Naive thymus-derived CD4-positive, alpha-beta T cell (primary cell): ENCODE measurements at regions not wholly inside any gene's neighbourhood (a gene's known extent, or its start where the extent isn't known, plus 50 kb on each side); places are given as distances from the start of the nearest gene placed in this dataset.
"Not testable (repeated sequence)": the region's sequence is repeated elsewhere in the genome, so short reads cannot be mapped to it uniquely, and the experiment has no call there.

Experiments used
- ATAC-seq: fragments of 150-1000 bp; cut with Tn5 transposase; 2 replicates; pipeline ENCODE4 v1.10.0; 2021; ENCODE audit warnings: mild to moderate bottlenecking, moderate library complexity
- CTCF ChIA-PET: fragments of 350-600 bp; sonication (Branson Sonifier 250); formaldehyde crosslinking; loops from one replicate; lab custom pipeline; 2021; ENCODE audit warnings: antibody characterized with exemption; lab: Charles Lee
- POLR2A ChIA-PET: fragments of 350-600 bp; sonication (Branson Sonifier 250); formaldehyde crosslinking; loops from one replicate; lab custom pipeline; 2021; ENCODE audit warnings: antibody characterized with exemption, inconsistent platforms; lab: Charles Lee
- DNase-seq, 9 donors: peaks; one replicate each; pipeline versions ENCODE4 v3.0.0 to v3.0.0-alpha.2; 2020 to 2022; ENCODE audit warnings: mixed read lengths in 1 of 9
- H3K27ac ChIP-seq: one replicate; pipeline ENCODE4 v1.7.0; 2013; ENCODE audit warnings: mild to moderate bottlenecking, low read depth, low read length, moderate library complexity
- H3K27me3 ChIP-seq, 2 donors: one replicate each; pipeline ENCODE4 v1.7.0; 2013; ENCODE audit warnings: low read length in 2 of 2, mild to moderate bottlenecking in 2 of 2, moderate library complexity in 2 of 2; ENCODE audit not compliant: control insufficient read depth in 2 of 2, insufficient read depth in 2 of 2
- H3K36me3 ChIP-seq, 3 experiments: 1 replicate in 2 of 3; 2 replicates in 1 of 3; pipeline ENCODE4 v1.7.0; 2013; ENCODE audit warnings: low read length in 3 of 3, mild to moderate bottlenecking in 3 of 3, moderate library complexity in 1 of 3; ENCODE audit not compliant: insufficient read depth in 3 of 3, control insufficient read depth in 2 of 3
- H3K4me1 ChIP-seq, 2 donors: one replicate each; pipeline ENCODE4 v1.7.0; 2013; ENCODE audit warnings: low read length in 2 of 2, mild to moderate bottlenecking in 2 of 2, moderate library complexity in 1 of 2; ENCODE audit not compliant: control insufficient read depth in 2 of 2, insufficient read depth in 2 of 2
- H3K4me3 ChIP-seq: 2 replicates; pipeline ENCODE4 v1.7.0; 2013; ENCODE audit warnings: mild to moderate bottlenecking, low read length
- H3K9me3 ChIP-seq, 3 experiments: 1 replicate in 2 of 3; 2 replicates in 1 of 3; pipeline ENCODE4 v1.7.0; 2013; ENCODE audit warnings: low read length in 3 of 3; ENCODE audit not compliant: control insufficient read depth in 2 of 3
- H3K27ac Mint-ChIP-seq, 9 donors: one replicate each; pipeline ENCODE4 v1.8.0; 2020 to 2022; ENCODE audit warnings: mixed read lengths in 9 of 9, mild to moderate bottlenecking in 8 of 9, moderate library complexity in 5 of 9, inconsistent platforms in 2 of 9
- H3K27me3 Mint-ChIP-seq, 5 donors: one replicate each; pipeline ENCODE4 v1.8.0; 2021 to 2022; ENCODE audit warnings: mixed read lengths in 5 of 5, mild to moderate bottlenecking in 1 of 5
- H3K36me3 Mint-ChIP-seq, 5 donors: one replicate each; pipeline ENCODE4 v1.8.0; 2020 to 2022; ENCODE audit warnings: mixed read lengths in 5 of 5, mild to moderate bottlenecking in 3 of 5, inconsistent platforms in 1 of 5
- H3K4me1 Mint-ChIP-seq, 7 donors: one replicate each; pipeline ENCODE4 v1.8.0; 2020 to 2022; ENCODE audit warnings: mixed read lengths in 7 of 7, mild to moderate bottlenecking in 3 of 7, inconsistent platforms in 1 of 7
- H3K4me3 Mint-ChIP-seq, 10 donors: one replicate each; pipeline ENCODE4 v1.8.0; 2020 to 2022; ENCODE audit warnings: mild to moderate bottlenecking in 10 of 10, mixed read lengths in 10 of 10, moderate library complexity in 6 of 10, inconsistent platforms in 2 of 10
- H3K9me3 Mint-ChIP-seq, 11 donors: one replicate each; pipeline ENCODE4 v1.8.0; 2020 to 2022; ENCODE audit warnings: mixed read lengths in 11 of 11, mild to moderate bottlenecking in 4 of 11, inconsistent platforms in 1 of 11, moderate library complexity in 1 of 11
- intact Hi-C, 2 donors: fragments of 100-400 bp; cut with micrococcal nuclease; formaldehyde crosslinking; loops; one replicate each; pipeline ENCODE4 v1.15.1; 2023

DNA sequence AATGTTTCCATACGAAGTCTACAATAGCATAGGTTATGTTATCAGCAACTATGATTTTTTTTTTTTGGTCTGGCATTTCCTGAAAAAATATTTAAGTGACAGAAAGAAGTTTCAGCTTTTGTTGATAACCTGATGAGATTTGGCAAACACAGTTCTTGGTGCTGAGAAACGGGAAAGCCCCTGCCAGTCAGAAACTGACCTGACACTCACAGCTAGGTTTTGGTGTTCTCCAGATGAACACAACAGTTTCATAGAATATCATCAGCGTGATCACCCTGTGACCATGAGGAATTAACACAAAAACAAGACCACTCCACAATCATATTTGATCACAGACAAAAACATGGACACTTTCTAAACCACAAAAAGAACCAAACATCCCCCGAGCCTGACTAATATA lies 152.5 kb upstream of the DCAF8L1 start:
- H3K36me3 ChIP-seq = no peaks in the 10 kb centered on the region
- ATAC-seq (no peak), DNase-seq (no peak)
- Mint-ChIP-seq H3K27ac (no peak overlapping the region), H3K9me3 (peaks cover 0 to 6% (median 0%) of the 10 kb centered on the region in 11 donors), H3K36me3 (no peaks in the 10 kb centered on the region), H3K27me3 (no peaks in the 10 kb centered on the region), H3K4me3 (no peak overlapping the region), H3K4me1 (no peaks in the 10 kb centered on the region)
- no peak overlapping the region for H3K4me3 ChIP-seq
- H3K27me3 ChIP-seq = no peaks in the 10 kb centered on the region
- no peaks in the 10 kb centered on the region for H3K4me1 ChIP-seq
- CTCF ChIA-PET = no interaction called here
- POLR2A ChIA-PET = no interaction called here
- no peaks in the 10 kb centered on the region for H3K9me3 ChIP-seq
- intact Hi-C loops = no loop called here
- no peak overlapping the region for H3K27ac ChIP-seq

DNA sequence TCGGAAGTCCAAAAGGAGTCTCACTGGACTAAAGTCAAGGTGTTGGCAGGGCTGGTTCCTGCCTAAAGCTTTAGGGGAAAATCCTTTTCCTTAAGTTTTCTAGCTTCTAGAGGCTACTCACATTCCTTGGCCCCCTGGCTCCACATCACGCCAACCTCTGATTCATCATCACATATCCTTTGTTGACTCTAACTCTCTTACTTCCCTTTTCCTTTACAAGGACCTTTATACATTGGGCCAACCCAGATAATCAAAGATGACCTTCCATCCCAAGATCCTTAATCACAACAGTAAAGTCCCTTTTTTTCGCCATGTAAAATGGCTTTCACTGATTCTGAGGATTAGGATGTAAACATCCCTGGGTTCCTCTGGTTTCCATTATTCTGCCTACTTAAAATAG lies 146.4 kb upstream of the DCAF8L1 start:
- Mint-ChIP-seq H3K27me3 (no peaks in the 10 kb centered on the region), H3K4me1 (no peaks in the 10 kb centered on the region), H3K4me3 (no peak overlapping the region), H3K27ac (no peak overlapping the region), H3K36me3 (no peaks in the 10 kb centered on the region), H3K9me3 (peaks cover 0 to 6% (median 4%) of the 10 kb centered on the region in 11 donors)
- DNase-seq = no peak
- Histone ChIP-seq H3K36me3 (no peaks in the 10 kb centered on the region), H3K4me3 (no peak overlapping the region), H3K27me3 (no peaks in the 10 kb centered on the region), H3K27ac (no peak overlapping the region), H3K4me1 (no peaks in the 10 kb centered on the region), H3K9me3 (no peaks in the 10 kb centered on the region)
- ChIA-PET CTCF (no interaction called here), POLR2A (no interaction called here)
- intact Hi-C loops = no loop called here
- ATAC-seq = no peak

DNA sequence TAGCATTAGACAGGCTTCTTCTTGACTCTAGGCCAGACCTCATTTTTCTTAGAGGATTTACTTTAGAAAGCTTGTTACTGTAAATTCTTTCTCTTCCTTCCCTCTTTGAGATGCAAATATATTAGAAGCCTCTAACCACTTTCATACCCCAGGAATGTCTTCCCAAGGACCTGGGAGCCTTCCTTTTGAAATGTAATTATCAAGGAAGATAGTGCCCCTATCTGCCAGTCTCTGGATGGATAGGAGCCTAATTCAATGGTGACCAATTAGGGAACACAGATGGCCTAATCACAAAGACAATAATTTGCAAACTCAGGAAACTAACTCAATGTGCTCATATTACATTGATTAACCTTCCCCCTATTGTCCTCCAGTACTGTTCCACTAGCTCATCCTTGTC lies 145.6 kb upstream of the DCAF8L1 start:
- Mint-ChIP-seq H3K27ac (no peak overlapping the region), H3K27me3 (no peaks in the 10 kb centered on the region), H3K36me3 (no peaks in the 10 kb centered on the region), H3K4me1 (no peaks in the 10 kb centered on the region), H3K9me3 (peaks cover 0 to 6% (median 4%) of the 10 kb centered on the region in 11 donors), H3K4me3 (no peak overlapping the region)
- ATAC-seq (no peak), DNase-seq (no peak)
- CTCF ChIA-PET = no interaction called here
- intact Hi-C loops = no loop called here
- Histone ChIP-seq H3K4me3 (no peak overlapping the region), H3K36me3 (no peaks in the 10 kb centered on the region), H3K4me1 (no peaks in the 10 kb centered on the region), H3K9me3 (no peaks in the 10 kb centered on the region), H3K27ac (no peak overlapping the region), H3K27me3 (no peaks in the 10 kb centered on the region)
- POLR2A ChIA-PET = no interaction called here

DNA sequence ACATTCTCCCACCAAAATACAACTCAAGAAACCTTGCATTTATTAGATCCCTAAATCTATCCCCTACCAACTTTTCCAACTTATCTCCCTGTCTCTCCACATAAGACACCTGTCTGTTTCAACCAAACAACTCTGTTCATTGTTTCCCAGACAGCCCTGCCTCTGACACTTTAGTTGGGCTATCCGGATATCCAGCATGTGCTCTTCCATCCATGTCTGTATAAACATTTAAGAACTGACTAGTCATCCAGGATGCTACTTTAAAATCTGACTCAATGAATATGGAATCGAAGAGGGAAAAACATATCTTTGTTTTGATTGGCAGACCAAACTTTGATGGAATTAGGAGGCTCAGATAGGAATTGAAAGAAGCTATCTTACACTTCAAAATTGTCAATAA lies 143.2 kb upstream of the DCAF8L1 start:
- intact Hi-C loops = no loop called here
- ATAC-seq (no peak), DNase-seq (no peak)
- H3K36me3 Mint-ChIP-seq = no peaks in the 10 kb centered on the region
- Histone ChIP-seq H3K27ac (no peak overlapping the region), H3K4me1 (no peaks in the 10 kb centered on the region), H3K4me3 (no peak overlapping the region), H3K36me3 (no peaks in the 10 kb centered on the region), H3K27me3 (no peaks in the 10 kb centered on the region), H3K9me3 (no peaks in the 10 kb centered on the region)
- H3K27ac Mint-ChIP-seq = no peak overlapping the region
- peaks cover 0 to 7% (median 4%) of the 10 kb centered on the region in 11 donors for H3K9me3 Mint-ChIP-seq
- ChIA-PET CTCF (no interaction called here), POLR2A (no interaction called here)
- no peak overlapping the region for H3K4me3 Mint-ChIP-seq
- no peaks in the 10 kb centered on the region for H3K4me1 Mint-ChIP-seq
- no peaks in the 10 kb centered on the region for H3K27me3 Mint-ChIP-seq

DNA sequence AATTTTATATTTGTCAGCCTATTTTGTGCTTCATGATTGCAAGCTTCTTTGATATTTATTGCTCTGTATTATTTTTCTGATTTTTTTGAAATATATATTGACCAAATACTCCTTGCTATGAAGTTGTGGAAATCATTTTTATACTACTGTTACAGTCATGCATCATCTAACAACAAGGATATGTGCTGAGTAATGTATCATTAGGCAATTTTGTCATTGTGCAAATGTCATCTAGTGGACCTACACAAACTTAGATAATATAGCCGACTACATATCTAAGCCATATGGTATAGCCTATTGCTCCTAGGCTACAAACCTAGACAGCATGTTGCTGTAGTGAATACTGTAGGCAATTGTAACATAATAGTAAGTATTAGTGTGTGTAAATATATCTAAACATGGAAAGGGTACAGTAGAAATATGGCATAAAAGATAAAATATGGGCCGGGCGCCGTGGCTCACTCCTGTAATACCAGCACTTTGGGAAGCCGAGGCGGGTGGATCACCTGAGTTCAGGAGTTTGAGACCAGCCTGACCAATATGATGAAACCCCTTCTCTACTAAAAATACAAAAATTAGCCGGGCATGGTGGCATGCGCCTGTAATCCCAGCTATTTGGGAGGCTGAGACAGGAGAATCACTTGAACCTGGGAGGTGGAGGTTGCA lies 139.5 kb upstream of the DCAF8L1 start:
- H3K36me3 Mint-ChIP-seq, intact Hi-C loops, ATAC-seq, CTCF ChIA-PET, H3K27me3 ChIP-seq, H3K4me3 Mint-ChIP-seq, H3K4me1 ChIP-seq, DNase-seq, H3K27ac Mint-ChIP-seq, H3K9me3 ChIP-seq, POLR2A ChIA-PET, H3K27ac ChIP-seq, H3K4me1 Mint-ChIP-seq, H3K36me3 ChIP-seq, H3K27me3 Mint-ChIP-seq, H3K4me3 ChIP-seq: not testable (repeated sequence)
- H3K9me3 Mint-ChIP-seq = peaks cover 0 to 12% (median 4%) of the 10 kb centered on the region in 11 donors

DNA sequence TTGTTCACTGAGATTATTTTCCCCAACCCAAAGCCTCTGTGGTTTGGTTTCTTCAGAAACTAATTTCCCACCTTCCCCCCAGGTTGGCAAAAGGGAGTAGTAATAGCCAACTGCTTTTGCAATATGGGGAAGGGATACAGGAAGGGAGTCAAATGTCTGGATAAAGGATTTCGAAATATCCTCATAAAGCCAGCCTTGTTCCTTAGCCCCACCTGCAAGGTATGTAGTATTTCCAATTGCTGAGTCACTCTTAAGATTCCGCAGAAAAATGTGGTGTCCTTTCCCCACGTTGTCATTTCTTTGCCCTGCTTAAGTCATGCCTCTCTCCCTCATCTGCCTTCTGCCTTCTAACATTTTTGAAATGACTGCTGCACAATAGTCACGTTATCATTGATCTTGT lies 138.8 kb upstream of the DCAF8L1 start:
- Mint-ChIP-seq H3K4me1 (no peaks in the 10 kb centered on the region), H3K4me3 (no peak overlapping the region), H3K9me3 (peaks cover 0 to 12% (median 4%) of the 10 kb centered on the region in 11 donors), H3K27ac (no peak overlapping the region), H3K36me3 (no peaks in the 10 kb centered on the region), H3K27me3 (no peaks in the 10 kb centered on the region)
- H3K27me3 ChIP-seq = no peaks in the 10 kb centered on the region
- H3K27ac ChIP-seq = no peak overlapping the region
- no peaks in the 10 kb centered on the region for H3K36me3 ChIP-seq
- DNase-seq (no peak), ATAC-seq (no peak)
- H3K4me1 ChIP-seq = no peaks in the 10 kb centered on the region
- intact Hi-C loops = no loop called here
- no peaks in the 10 kb centered on the region for H3K9me3 ChIP-seq
- CTCF ChIA-PET = no interaction called here
- H3K4me3 ChIP-seq = no peak overlapping the region
- POLR2A ChIA-PET = no interaction called here

DNA sequence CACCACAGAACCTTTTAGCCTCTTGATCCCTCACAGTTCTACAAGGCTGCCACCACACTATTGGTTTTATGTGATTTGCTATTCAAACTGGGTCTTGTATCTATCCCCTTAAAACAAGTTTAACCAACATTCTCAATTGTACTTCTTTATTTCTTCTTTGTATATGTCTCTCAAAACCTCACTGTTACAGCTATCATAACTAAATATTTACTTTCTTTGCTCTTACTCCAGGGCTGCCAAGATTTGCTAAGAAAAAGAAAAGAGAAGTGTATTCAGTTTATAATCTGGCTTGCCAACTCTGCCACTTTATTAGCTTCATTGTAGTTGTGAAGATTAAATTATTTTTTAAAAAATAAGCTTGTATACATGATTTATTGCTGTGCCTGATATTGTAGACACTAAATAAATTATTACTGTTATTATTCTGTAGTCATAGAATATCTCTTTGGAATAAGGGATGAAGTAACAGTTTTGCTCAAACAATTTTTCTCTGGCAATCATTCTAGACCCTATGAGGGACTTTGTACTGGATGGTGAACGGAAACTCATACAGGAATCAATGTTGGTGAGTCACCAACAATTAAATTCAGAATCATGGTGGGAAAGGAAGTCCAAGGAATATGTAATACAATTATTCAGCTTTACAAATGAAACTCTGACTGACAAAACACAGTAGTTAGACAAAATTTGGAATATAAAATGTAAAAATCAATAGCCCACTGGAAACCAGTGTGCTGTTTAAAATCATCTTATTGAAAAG lies 127.1 kb upstream of the DCAF8L1 start:
- H3K27me3 ChIP-seq = no peaks in the 10 kb centered on the region
- no peak overlapping the region for H3K4me3 ChIP-seq
- H3K4me3 Mint-ChIP-seq = no peak overlapping the region
- no peak overlapping the region for H3K27ac Mint-ChIP-seq
- H3K36me3 Mint-ChIP-seq = no peaks in the 10 kb centered on the region
- H3K4me1 Mint-ChIP-seq = peaks cover 0 to 2% (median 0%) of the 10 kb centered on the region in 7 donors
- H3K9me3 ChIP-seq = no peaks in the 10 kb centered on the region
- intact Hi-C loops = no loop called here
- no peaks in the 10 kb centered on the region for H3K36me3 ChIP-seq
- H3K9me3 Mint-ChIP-seq = peaks cover 0 to 12% (median 0%) of the 10 kb centered on the region in 11 donors
- ChIA-PET CTCF (no interaction called here), POLR2A (no interaction called here)
- no peaks in the 10 kb centered on the region for H3K27me3 Mint-ChIP-seq
- DNase-seq = no peak
- no peak for ATAC-seq
- no peak overlapping the region for H3K27ac ChIP-seq
- no peaks in the 10 kb centered on the region for H3K4me1 ChIP-seq
